HG02840 (cell line): ENCODE measurements at regions not wholly inside any gene's neighbourhood (a gene's known extent, or its start where the extent isn't known, plus 50 kb on each side); places are given as distances from the start of the nearest gene placed in this dataset.
A peak's percentile ranks its signal among the peaks of the same experiment; 100 is the strongest.
"Not testable (repeated sequence)": the region's sequence is repeated elsewhere in the genome, so short reads cannot be mapped to it uniquely, and the experiment has no call there.

Source experiments
- ATAC-seq: cut with Tn5 transposase; IDR thresholded peaks from one replicate; pipeline ENCODE4 v1.9.1; 2021; ENCODE audit warnings: mild to moderate bottlenecking, moderate library complexity, moderate number of reproducible peaks; ENCODE audit not compliant: unreplicated experiment, low FRiP score

DNA sequence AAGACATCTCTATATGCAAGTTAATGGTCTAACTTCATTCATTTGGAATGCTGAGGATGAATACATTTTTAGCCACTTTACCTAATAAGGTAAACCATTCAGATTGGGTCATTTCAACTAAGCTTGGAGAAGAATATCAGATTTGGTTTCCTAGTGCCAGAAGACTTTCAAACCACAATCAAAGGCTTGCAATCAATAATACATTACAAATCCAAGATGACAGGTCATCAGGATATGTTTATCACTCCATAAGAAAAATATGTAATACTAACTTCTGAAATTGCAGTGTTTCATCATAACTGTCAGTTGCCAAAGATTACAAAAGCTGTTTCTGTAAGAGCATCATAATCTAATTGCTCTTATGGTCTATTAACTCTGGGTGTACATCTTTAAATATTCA is 654.0 kb downstream of the COL12A1 start:
- ATAC-seq: no peak

DNA sequence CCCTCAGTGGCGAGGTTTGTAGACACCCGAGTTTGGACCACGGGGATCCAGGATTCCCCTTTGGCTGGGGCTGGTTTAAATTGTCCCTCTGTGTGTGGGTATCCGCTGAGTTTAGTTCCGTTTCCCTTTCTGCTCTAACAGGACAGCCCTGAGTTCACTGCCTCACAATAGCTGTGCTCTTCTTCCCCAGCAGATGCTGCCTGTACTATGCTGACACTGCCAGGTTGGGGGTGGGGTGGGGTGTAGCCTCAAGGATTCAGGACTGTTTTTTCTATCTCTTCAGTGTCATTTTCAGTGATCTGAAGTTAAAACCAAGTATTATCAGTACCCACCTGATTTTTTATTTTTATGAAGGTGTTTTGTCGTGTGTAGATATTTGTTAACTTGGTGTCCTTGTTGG is 655.0 kb downstream of the COL12A1 start:
- ATAC-seq: no peak

DNA sequence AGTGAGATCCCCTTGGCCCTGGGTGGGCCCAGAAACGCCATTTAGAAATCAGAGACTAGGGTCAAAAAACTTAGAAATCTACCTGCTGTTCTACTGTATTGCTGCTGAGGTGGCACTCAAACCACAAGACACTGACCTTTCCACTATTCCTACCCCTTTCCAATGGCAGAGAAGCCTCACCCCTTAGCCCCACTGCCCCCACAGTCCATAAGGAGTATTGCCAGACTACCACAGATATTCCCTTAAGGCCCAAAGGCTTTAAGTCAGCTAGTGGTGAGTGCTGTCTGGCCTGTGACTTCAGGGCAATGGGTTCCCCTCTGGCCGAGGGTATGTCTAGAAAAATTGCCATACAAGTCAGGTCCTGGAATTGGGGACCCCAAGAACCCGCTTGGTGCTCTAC is 656.1 kb downstream of the COL12A1 start:
- ATAC-seq: no peak

DNA sequence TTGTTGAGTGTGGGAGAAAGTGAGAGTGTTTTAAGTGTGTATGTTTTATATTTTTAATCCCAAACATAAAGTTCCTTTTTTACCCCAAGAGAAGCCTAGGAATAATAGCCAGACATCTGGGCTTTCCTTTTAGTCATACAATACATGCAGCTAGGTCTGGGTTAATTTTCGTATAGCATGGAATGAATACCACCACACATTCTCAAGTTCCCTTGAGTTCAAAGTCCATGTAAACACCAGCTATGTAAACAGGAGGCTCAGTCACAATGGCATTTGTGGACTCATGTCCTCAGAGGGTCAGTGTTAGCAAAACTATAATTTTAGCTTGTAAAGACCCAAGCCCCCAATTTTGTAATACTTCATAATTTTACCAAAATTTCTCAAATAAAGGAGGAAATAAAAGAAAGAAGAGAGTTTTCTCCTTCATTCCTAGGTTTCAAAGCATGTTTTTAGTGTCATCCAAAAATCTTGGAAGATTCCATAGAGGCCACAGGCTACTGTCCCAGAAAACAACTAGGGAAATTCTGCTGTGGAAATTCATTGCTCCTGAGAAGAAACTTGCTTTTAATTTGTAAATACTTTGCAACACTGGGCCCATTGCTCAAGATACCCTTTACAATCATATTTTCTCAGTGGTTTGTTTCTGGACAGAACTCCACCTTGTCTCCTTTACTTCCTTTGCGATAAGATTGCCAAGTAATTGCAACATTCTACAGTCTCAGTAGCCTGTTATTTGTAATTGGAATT is 671.2 kb downstream of the COL12A1 start:
- ATAC-seq: no peak

DNA sequence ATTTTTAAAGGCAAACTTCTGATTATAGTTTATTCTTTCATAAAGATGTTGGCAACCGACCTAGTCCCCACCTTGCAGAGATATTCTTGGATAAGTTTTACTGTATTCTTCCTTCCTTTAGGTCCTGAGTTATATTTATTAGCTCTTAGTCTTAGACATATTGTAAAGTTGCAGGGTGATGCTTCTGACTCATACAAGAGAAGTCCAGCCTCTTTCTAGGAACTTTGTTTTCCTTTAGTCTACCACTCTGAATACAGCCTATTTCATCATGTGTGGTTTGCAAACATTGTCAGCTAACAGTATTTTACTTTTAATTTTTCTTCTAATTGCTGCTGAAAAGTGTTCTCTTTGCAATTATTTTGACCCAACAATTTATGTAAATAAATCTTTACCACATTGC is 686.7 kb downstream of the COL12A1 start:
- ATAC-seq: no peak

DNA sequence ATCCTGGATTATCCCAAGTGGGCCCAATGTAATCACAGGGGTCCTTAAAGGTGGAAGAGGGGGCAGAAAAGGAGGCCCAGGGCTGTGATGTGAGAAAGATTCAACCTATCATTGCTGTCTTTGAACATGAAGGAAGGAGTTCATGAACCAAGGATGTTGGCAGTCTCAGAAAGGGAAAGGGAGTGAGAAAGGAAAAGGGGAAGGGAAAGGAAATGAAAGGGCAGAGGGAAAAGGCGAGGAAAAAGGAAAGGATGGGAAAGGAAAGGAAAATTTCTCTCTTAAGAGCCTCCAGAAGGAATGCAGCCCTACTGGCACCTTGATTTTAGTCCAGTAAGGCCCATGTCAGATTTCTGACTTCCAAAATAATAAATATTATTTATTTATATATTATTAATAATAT is 687.8 kb downstream of the COL12A1 start:
- ATAC-seq: no peak

DNA sequence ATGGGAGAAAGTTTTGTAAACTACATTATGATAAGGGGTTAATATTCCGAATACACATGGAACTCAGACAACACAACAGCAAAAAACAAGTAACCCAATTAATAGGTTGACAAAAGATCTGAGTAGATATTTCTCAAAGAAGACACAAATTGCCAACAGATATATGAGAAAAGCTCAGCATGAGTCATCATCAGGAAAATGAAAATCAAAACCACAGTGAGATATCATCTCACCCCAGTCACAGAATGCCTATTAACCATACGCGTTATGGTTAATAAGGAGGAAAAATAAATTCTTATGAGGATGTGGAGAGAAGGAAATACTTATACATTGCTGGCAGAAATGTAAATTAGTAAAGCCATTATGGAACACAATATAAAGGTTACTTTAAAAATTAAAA is 695.0 kb downstream of the COL12A1 start:
- no peak for ATAC-seq

DNA sequence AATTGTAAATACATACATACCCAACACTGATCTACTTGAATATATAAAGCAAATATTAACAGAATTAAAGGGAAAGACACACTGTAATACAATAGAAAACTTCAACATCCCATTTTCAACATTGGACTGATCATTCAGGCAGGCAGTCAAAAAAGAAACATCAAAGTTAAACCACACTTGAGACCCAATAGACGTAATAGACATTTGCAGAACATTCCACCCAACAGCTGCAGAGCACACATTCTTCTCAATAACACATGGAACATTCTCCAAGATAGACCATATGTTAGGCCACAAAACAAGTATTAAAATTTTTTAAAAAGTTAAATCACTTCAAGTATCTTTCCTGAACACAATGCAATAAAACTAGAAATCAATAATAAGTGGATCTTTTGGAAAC is 698.2 kb downstream of the COL12A1 start:
- ATAC-seq: no peak

DNA sequence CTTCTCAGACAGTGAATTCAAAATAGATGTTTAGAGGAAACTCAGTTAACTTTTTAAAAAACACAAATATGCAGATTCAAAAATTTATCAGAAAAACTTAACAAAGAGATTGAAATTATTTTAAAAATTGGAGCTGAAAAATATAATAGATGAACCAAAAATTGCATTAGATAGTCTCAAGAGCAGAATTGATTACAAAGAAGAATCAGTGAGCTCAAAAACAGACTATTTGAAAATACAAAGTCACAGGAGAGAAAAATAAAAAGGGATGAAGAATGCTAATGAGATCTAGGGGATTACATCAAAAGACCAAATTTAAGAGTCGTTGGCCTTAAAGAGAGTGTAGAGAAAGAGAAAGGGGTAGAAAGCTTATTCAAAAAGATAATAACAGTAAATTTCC is 700.5 kb downstream of the COL12A1 start:
- ATAC-seq: no peak

DNA sequence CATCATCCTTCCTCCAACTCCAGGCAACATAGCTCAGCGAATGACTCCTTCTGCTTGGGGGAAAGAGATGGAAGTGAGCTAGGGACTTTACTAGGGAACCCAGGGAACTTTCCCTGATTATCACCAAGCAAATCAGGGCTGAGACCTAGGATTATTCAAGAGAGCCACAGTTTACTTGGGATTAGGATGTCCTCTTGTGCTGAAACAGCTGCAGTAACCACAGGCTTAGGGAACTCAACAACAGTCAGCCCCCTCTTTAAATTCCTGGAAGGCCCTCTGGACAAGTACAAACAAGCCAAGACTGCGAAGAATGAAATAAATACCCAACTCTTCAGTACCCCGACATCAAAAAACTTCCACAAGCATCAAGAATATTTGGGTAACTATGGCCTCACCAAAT is 700.9 kb downstream of the COL12A1 start:
- no peak for ATAC-seq

DNA sequence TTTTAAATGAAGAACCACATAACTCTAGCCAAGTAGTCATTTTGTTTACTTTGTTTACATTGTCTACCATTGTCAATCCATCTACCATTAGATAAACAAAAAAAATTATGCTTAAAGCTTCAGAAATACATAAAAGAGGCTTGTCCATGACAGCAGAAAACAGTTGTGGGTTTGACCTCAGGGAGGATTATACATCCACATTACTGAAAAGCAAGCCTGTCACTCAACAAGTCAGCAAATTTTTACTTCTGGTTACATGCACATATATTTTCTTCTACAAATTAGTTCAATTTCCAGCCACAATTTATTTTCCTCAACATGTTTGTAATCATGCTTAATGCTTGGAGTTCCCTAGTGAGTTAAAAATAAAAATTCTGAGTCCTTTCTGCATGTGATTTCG is 713.3 kb downstream of the COL12A1 start:
- no peak for ATAC-seq

DNA sequence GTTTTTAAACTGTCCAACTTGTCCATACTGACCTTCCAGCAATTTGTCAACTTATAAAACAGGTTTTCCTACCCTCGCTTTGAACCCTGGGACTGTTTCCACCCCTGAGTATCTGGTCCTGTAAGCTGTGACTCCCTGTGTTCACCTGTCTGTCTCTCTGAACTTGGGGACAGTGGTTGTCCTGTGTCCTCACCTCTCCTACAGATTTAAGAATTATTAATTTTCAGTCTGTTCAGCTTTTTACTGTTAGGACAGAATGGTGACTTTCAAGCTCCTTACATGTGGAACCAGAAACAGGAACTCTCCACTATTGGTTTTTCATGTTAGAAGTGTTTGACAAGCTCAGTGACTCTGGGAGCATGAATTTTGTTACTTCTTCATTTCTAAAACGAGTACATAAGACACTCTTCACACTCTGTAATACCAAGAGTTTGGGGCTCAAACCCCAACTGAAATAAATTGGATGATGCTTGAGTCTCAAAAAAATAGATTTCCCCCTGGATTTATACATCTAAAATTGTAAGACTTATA is 713.9 kb downstream of the COL12A1 start:
- ATAC-seq: peak; percentile 75

DNA sequence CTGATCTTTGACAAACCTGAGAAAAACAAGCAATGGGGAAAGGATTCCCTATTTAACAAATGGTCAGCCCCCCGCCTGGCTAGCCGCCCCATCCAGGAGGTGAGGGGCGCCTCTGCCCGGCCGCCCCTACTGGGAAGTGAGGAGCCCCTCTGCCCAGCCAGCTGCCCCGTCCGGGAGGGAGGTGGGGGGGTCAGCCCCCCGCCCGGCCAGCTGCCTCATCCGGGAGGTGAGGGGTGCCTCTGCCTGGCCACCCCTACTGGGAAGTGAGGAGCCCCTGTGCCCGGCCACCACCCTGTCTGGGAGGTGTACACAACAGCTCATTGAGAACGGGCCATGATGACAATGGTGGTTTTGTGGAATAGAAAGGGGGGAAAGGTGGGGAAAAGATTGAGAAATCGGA is 717.1 kb downstream of the COL12A1 start:
- ATAC-seq: not testable (repeated sequence)

DNA sequence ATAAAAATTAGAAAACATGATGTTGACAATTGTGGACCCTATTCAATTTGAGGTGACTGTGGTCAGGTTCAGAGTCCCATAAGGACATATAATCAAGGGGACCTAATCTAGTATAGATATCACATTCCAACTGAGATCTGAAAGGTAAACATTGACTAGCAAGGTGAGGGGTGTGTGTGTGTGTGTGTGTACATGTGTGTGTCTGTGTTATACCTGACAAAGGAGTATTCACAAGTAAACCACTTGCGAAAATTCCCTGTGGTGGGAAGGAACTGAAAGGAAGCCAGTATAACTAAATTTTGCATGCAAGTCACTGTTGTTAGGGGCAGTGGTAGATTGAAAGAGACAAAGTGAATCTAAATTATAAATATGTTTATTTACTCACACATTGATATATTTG is 723.7 kb downstream of the COL12A1 start:
- ATAC-seq: no peak

DNA sequence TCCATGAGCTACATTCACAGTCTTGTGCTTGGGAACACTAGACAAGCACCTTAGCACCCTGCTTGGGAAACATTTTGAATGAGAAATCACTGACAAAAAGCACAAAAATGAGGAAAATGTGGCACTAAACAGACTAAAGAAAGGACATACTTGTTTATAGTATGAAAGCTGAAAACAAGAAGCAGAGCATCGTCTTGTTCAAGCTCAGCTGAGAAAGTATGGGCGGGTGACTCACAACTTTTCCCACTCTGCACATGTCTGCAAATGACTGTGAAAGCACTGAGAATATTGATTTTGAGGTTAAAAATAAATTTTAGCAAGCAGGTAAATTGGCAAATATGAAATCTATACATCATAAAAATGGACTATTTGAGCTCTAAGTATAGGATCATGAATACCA is 725.3 kb downstream of the COL12A1 start:
- no peak for ATAC-seq

DNA sequence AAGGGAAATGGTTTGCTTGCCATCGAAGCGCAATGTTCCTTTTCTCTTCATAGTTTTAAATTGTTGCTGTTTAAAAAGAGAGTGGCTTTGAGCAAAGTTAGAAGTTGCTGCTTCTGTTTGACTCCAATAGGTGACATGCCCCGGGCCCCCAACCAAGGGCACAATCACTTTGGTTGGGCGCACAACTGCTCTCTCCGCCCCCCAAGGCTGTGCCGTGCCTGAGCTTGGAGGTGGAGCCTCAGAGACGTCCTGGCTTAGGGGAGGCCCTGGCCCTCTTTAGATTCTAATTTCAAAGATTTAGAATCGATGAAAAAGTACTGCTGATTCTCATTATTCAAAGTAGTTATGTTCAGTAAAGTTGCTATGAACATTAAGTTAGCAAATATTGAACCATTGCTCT is 725.9 kb downstream of the COL12A1 start:
- ATAC-seq: no peak

DNA sequence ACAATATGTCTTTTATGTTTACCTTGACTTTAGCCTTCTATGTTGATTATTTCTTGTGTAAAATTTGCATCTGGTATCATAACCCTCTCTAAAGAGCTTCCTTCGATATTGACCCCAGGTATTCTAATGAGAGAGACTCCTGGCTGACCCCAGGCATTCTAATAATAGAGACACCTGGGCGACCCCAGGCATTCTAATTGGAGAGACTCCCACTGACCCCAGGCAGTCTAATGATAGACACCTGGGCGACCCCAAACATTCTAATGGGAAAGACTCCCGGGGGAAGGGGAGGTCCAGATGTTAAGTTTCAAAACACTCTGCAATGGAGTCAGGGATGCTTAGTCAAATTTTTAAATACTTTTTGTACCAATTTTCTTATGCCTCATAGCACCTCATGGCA is 726.4 kb downstream of the COL12A1 start:
- no peak for ATAC-seq

DNA sequence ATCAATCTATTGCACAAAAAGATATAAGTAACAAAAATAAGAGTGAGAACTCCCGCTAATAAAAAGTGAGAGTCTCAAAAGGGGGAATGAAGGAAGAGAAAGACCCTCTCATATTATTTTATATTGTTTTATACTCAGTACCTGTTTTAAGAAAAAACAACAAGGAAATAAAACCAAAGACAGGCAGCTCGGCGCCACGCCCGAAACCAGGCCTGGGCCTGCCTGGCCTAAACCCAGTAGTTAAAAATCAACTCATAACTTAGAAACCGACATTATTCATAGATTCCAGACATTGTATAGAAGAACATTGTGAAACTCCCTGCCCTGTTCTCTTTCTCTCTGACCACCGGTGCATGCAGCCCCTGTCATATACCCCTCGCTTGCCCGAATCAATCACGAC is 731.8 kb downstream of the COL12A1 start:
- ATAC-seq: not testable (repeated sequence)

DNA sequence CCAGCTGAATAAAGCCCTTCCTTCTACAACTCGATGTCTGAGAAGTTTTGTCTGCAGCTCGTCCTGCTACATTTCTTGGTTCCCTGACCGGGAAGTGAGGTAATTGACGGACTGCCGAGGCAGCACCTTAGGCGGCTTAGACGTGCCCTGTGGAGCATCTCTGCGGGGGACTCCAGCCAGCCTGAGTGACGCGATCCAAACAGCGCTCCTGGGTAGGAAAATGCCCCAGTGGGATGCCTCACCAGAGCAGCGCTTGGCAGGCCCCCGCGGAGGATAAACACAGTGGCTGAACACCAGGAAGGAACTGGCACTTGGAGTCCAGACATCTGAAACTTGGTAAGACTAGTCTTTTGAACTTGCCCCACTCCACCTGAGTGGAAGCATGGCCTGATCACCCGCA is 737.3 kb downstream of the COL12A1 start:
- ATAC-seq: not testable (repeated sequence)

DNA sequence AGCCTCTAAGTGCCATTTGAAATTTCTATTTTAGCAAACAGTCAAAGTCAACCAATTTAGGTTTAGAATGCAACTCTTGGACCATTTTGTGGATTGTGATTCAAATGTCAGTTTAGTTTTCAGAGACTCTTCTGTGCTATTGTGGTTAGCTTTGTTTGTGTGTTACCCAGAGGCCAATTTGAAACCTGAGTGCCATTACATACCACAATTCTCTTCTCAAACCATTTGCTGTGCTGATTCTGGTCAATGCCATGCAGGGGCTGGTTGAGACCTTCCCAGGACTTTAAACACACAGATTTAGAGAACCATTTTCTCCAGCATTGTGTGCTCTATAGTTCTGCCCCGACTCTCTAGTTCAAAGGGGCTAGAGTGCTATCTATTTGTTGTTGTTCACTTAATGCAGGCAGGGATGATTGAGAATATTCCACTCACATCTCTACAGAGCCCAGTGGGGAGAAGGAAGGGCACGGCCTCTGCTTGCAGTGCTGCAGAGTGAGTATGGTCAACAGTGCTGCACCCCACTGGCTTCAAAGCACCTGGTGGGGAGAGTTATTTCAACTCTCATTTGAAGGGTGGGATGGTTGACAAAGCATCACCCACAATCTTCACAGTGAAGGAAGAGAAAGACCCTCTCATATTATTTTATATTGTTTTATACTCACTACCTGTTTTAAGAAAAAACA is 738.2 kb downstream of the COL12A1 start:
- no peak for ATAC-seq

DNA sequence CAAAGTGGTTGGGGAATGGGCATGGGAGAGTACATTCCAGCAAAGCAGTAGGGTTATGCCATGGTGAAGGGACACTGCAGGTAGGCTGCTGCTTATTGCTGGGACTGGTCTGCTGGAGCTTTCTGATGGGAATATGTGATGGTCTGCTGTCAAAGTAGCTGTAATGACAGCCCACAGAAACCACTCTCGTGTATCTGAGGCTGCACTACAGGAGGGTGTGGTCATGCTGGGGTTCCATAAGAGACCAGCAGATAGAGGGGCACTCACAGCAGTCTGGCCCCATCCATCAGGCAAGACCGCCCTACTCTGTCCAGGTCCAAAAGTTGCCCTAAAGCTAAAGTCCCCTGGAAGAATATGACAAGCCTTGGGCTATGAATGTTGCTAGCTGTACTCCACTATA is 739.3 kb downstream of the COL12A1 start:
- ATAC-seq: no peak

DNA sequence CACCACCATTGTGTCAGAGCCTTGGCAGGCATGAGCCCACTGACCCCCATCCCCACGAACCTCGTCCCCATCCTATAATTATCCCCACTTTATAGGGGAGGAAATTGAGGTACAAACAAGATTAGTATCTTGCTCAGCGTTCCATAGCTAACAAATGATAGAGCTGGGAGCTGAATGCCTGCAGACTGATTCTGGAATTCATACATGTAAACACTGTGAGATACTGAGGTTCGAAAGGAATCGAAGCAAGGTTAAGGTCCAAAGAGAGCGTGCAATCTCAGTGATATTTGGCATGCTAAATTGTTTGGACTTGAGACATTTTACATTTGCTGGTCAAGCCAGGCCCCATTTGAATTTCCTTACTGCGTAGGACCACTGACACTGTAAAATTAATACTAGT is 746.6 kb downstream of the COL12A1 start:
- ATAC-seq: no peak
